ENCODE measurements at regions not wholly inside any gene's neighbourhood (a gene's known extent, or its start where the extent isn't known, plus 50 kb on each side); places are given as distances from the start of the nearest gene placed in this dataset.
A peak's percentile ranks its signal among the peaks of the same experiment; 100 is the strongest.

DNA sequence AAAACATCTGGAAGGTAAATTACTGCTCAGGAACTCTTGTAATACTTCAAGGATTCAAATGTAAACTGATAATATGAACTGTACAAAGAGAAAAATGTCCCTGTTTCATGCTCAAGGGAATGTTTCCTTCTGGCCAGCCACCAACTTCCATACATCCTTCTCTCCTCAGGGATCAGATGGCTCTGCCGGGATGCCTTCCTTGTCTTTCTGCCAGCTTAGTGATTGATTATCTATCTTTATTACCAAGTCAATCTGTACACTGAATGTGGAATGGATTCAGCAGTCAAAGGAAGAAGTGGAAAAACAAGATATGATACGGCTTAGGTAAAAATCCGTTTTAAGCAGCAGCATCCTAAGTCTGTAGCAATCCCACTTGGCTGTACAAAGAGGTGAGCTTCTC, 178.3 kb downstream of the PTN start:
- H3K4me1 ChIP-seq = no peaks in the 10 kb centered on the region
- no peaks in the 10 kb centered on the region for H3K36me3 ChIP-seq
- no peaks in the 10 kb centered on the region for H3K9me3 ChIP-seq
- no peak overlapping the region for H3K27ac ChIP-seq
- no peaks in the 10 kb centered on the region for H3K27me3 ChIP-seq
- H3K4me3 ChIP-seq = no peak overlapping the region
- WGBS, 2 donors (ENCODE audit: low coverage in 1 of 2) = 25 to 33% methylated on average over 3 of the region's 3 CpGs
- ATAC-seq = no peak
- TF ChIP-seq, protein P1, sequence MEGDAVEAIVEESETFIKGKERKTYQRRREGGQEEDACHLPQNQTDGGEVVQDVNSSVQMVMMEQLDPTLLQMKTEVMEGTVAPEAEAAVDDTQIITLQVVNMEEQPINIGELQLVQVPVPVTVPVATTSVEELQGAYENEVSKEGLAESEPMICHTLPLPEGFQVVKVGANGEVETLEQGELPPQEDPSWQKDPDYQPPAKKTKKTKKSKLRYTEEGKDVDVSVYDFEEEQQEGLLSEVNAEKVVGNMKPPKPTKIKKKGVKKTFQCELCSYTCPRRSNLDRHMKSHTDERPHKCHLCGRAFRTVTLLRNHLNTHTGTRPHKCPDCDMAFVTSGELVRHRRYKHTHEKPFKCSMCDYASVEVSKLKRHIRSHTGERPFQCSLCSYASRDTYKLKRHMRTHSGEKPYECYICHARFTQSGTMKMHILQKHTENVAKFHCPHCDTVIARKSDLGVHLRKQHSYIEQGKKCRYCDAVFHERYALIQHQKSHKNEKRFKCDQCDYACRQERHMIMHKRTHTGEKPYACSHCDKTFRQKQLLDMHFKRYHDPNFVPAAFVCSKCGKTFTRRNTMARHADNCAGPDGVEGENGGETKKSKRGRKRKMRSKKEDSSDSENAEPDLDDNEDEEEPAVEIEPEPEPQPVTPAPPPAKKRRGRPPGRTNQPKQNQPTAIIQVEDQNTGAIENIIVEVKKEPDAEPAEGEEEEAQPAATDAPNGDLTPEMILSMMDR (IDR thresholded peaks at IDR 0.05) = no peak
- no peak for TF ChIP-seq EP300 (IDR thresholded peaks at IDR 0.05)
- no peak for TF ChIP-seq POLR2A (IDR thresholded peaks at IDR 0.05)
- TF ChIP-seq POLR2AphosphoS5 (IDR thresholded peaks at IDR 0.05) = no peak

DNA sequence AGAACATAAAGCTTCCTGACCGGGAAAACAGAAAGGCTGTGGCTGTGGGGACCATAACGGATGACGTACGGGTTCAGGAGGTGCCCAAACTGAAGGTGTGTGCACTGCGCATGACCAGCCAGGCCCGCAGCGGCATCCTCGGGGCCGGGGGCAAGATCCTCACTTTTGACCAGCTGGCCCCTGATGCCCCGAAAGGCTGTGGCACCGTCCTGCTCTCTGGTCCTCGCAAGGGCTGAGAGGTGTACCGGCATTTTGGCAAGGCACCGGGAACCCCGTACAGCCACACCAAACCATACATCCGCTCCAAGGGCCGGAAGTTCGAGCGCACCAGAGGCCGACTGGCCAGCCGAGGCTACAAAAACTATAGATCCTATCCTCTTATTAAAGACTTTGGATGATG, 179.3 kb downstream of the PTN start:
- TF ChIP-seq POLR2A (IDR thresholded peaks at IDR 0.05) (no peak), EP300 (IDR thresholded peaks at IDR 0.05) (no peak), POLR2AphosphoS5 (IDR thresholded peaks at IDR 0.05) (no peak)
- TF ChIP-seq, protein P1 (IDR thresholded peaks at IDR 0.05) = no peak
- 95 to 97% methylated on average over 4 to 5 of the region's 21 CpGs for WGBS, 2 donors (ENCODE audit: low coverage in 1 of 2)
- Histone ChIP-seq H3K9me3 (no peaks in the 10 kb centered on the region), H3K27me3 (no peaks in the 10 kb centered on the region), H3K27ac (no peak overlapping the region), H3K36me3 (no peaks in the 10 kb centered on the region), H3K4me1 (no peaks in the 10 kb centered on the region), H3K4me3 (no peak overlapping the region)
- no peak for ATAC-seq

DNA sequence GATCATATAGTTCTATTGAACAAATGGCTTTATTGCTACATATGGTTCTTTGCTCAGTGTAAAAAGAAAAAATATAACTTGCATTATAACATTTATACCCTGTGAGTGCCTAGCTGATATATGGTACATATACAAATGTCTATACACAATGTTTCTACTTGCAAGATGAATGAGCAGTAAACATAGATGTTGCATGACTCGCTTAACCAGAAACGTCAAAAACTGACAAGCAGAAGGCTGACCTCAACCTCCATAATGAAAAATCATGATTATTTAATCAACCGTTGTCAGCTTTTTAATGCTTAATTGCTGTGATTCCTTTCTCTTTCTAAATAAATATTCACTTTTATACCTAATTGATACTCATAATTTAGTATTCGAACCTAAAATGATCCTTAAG, 183.3 kb downstream of the PTN start:
- Histone ChIP-seq H3K27me3 (no peaks in the 10 kb centered on the region), H3K4me3 (no peak overlapping the region), H3K4me1 (no peaks in the 10 kb centered on the region), H3K27ac (no peak overlapping the region), H3K36me3 (no peaks in the 10 kb centered on the region), H3K9me3 (peaks cover 0 to 9% (median 0%) of the 10 kb centered on the region in 3 donors)
- TF ChIP-seq POLR2AphosphoS5 (IDR thresholded peaks at IDR 0.05) = no peak
- no peak for TF ChIP-seq POLR2A (IDR thresholded peaks at IDR 0.05)
- TF ChIP-seq, protein P1 (IDR thresholded peaks at IDR 0.05) = no peak
- TF ChIP-seq EP300 (IDR thresholded peaks at IDR 0.05) = no peak
- 78 to 88% methylated on average over 4 of the region's 4 CpGs for WGBS, 2 donors (ENCODE audit: low coverage in 1 of 2)
- ATAC-seq = no peak

DNA sequence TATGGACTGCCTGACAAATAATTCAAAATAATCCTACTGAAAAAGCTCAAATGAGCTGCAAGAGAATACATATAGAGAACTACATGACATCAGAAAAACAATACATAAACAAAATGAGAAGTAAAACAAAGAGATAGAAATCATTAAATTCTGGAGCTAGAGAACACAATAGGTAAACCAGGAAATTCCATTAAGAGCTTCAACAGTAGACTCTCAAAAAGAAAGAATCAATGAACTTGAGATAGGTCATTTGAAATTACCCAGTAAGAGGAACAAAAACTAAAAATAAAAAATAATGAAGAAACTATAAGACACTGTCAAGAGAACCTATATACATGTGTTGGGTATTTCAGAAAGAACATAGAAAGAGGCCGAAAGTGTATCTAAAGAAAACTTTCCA, 186.3 kb downstream of the PTN start:
- Histone ChIP-seq H3K9me3 (peaks cover 0 to 9% (median 0%) of the 10 kb centered on the region in 3 donors), H3K27me3 (no peaks in the 10 kb centered on the region), H3K4me3 (no peak overlapping the region), H3K27ac (no peak overlapping the region), H3K4me1 (no peaks in the 10 kb centered on the region), H3K36me3 (no peaks in the 10 kb centered on the region)
- no peak for ATAC-seq
- TF ChIP-seq EP300 (IDR thresholded peaks at IDR 0.05) (no peak), POLR2AphosphoS5 (IDR thresholded peaks at IDR 0.05) (no peak)
- TF ChIP-seq, protein P1 (IDR thresholded peaks at IDR 0.05) = no peak
- WGBS, 2 donors (ENCODE audit: low coverage in 1 of 2) = 92 to 100% methylated on average over 1 of the region's 1 CpG

DNA sequence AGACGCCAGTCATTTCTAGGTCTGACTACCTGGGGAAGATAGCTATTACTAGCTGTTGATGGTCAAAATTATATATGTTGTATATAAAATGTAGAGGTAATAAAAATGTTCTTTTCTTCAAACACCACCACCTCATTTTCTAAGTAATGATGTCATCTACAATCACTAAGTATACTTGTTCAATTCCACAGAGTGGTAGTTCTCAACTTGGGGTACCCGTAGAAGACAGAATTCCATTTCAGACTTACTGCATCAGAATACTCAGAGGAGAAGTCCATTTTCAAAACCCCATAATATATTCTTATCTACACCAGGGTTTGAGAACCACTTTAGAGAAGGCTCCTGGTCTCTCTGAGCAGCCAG, 191.9 kb downstream of the PTN start:
- H3K4me1 ChIP-seq = peaks cover 0 to 20% (median 4%) of the 10 kb centered on the region in 3 donors

More for the DNA sequence above, 191.9 kb downstream of the PTN start:
- Histone ChIP-seq H3K36me3 (no peaks in the 10 kb centered on the region), H3K9me3 (peaks cover 0 to 5% (median 0%) of the 10 kb centered on the region in 3 donors), H3K4me3 (no peak overlapping the region), H3K27me3 (no peaks in the 10 kb centered on the region), H3K27ac (peak overlapping the region; percentile 59 to 74 (median 64))
- TF ChIP-seq EP300 (IDR thresholded peaks at IDR 0.05) = no peak
- TF ChIP-seq POLR2AphosphoS5 (IDR thresholded peaks at IDR 0.05) = no peak
- WGBS, 2 donors (ENCODE audit: low coverage in 1 of 2) = 81 to 87% methylated on average over 2 of the region's 2 CpGs
- ATAC-seq = no peak

All from gastroesophageal sphincter (tissue), 4 donors.